ENCODE measurements at regions not wholly inside any gene's neighbourhood (a gene's known extent, or its start where the extent isn't known, plus 50 kb on each side); places are given as distances from the start of the nearest gene placed in this dataset.

DNA sequence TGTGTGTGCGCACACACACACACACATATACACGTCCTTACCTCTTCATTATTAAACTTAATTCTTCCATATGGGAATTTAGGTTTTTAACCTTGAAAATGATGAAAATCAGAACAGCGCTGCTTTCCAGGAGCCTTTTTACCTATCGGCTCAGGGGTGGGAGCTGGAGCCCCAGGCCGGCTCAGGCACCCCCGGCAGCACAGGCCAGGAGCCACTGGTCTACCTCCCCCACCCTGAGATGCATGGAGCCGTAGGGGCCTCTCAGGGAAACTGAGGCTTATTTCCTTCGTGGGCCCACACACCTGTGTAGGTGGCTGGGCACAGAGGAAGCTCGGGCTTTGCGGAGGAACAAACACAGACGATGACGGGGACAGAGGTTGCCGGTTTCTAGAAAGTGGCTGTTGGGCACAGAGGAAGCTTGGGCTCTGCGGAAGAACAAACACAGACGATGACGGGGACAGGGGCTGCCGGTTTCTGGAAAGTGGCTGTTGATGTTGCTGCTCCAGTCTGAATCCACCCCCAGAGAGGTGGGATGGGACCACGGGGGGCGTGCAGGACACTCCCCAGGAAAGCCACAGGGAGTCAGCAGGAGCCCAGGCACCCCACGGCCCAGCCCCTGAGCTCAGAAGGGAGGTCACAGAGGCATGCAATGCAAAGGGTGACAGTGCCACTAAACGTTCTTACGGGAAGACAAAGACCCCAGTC lies 149.4 kb downstream of the BRD1 start:
- no peaks in the 10 kb centered on the region for H3K79me2 ChIP-seq (ENCODE audit: insufficient read depth, low read length)
- POLR2A ChIA-PET: no interaction called here
- no peaks in the 10 kb centered on the region for H3K9me3 ChIP-seq (ENCODE audit: low read length)
- H3K4me2 ChIP-seq (ENCODE audit: low read depth, low read length): no peak overlapping the region
- in situ Hi-C loops (cut with HindIII; ENCODE audit: extremely low pct_ligation_motif_present, low pct_unique_long_range_greater_than_20kb): no loop called here
- no peaks in the 10 kb centered on the region for H3K36me3 ChIP-seq (replicated peaks in 1 of 2; ENCODE audit: control insufficient read depth in 1 of 2, insufficient read depth in 2 of 2, low read length in 2 of 2)
- intact Hi-C loops (cut with micrococcal nuclease; ENCODE audit: unreplicated experiment): no loop called here
- H3K9ac ChIP-seq (ENCODE audit: insufficient read depth, low read depth, low read length): no peak overlapping the region
- no TSS peak for BruUV-seq (replicated peaks)
- no peak for FAIRE-seq
- ATAC-seq: no peak
- H3K4me3 ChIP-seq (replicated peaks in 1 of 3; ENCODE audit: insufficient read depth in 1 of 3, low read depth in 2 of 3, low read length in 3 of 3): no peak overlapping the region
- no peak for DNase-seq (ENCODE audit: low spot score)
- no peaks in the 10 kb centered on the region for H4K20me1 ChIP-seq (ENCODE audit: insufficient read depth, low read length)
- CTCF ChIA-PET (ENCODE audit: low intra/inter-chr PET ratio, low total read pairs): no interaction called here
- H2AFZ ChIP-seq (ENCODE audit: low read length): no peak overlapping the region
- H3K27me3 ChIP-seq (ENCODE audit: control insufficient read depth in 1 of 2, insufficient read depth in 2 of 2, low read length in 2 of 2): peaks cover 5 to 52% of the 10 kb centered on the region in 2 experiments
- no peak for TF ChIP-seq ONECUT2 (CRISPR knock-in tag; IDR thresholded peaks at IDR 0.05)
- TF ChIP-seq ZNF709 (CRISPR knock-in tag; IDR thresholded peaks at IDR 0.05): no peak
- TF ChIP-seq, protein P1, sequence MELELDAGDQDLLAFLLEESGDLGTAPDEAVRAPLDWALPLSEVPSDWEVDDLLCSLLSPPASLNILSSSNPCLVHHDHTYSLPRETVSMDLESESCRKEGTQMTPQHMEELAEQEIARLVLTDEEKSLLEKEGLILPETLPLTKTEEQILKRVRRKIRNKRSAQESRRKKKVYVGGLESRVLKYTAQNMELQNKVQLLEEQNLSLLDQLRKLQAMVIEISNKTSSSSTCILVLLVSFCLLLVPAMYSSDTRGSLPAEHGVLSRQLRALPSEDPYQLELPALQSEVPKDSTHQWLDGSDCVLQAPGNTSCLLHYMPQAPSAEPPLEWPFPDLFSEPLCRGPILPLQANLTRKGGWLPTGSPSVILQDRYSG (CRISPR knock-in tag; IDR thresholded peaks at IDR 0.05): no peak
- TF ChIP-seq, protein P2, sequence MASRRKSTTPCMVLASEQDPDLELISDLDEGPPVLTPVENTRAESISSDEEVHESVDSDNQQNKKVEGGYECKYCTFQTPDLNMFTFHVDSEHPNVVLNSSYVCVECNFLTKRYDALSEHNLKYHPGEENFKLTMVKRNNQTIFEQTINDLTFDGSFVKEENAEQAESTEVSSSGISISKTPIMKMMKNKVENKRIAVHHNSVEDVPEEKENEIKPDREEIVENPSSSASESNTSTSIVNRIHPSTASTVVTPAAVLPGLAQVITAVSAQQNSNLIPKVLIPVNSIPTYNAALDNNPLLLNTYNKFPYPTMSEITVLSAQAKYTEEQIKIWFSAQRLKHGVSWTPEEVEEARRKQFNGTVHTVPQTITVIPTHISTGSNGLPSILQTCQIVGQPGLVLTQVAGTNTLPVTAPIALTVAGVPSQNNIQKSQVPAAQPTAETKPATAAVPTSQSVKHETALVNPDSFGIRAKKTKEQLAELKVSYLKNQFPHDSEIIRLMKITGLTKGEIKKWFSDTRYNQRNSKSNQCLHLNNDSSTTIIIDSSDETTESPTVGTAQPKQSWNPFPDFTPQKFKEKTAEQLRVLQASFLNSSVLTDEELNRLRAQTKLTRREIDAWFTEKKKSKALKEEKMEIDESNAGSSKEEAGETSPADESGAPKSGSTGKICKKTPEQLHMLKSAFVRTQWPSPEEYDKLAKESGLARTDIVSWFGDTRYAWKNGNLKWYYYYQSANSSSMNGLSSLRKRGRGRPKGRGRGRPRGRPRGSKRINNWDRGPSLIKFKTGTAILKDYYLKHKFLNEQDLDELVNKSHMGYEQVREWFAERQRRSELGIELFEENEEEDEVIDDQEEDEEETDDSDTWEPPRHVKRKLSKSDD (CRISPR knock-in tag; IDR thresholded peaks at IDR 0.05; ENCODE audit: low read depth): no peak
- TF ChIP-seq ZNF367 (CRISPR knock-in tag; IDR thresholded peaks at IDR 0.05; ENCODE audit: borderline replicate concordance): no peak
- TF ChIP-seq ZNF75D (CRISPR knock-in tag; IDR thresholded peaks at IDR 0.05; ENCODE audit: borderline replicate concordance): no peak
- TF ChIP-seq, protein P3, sequence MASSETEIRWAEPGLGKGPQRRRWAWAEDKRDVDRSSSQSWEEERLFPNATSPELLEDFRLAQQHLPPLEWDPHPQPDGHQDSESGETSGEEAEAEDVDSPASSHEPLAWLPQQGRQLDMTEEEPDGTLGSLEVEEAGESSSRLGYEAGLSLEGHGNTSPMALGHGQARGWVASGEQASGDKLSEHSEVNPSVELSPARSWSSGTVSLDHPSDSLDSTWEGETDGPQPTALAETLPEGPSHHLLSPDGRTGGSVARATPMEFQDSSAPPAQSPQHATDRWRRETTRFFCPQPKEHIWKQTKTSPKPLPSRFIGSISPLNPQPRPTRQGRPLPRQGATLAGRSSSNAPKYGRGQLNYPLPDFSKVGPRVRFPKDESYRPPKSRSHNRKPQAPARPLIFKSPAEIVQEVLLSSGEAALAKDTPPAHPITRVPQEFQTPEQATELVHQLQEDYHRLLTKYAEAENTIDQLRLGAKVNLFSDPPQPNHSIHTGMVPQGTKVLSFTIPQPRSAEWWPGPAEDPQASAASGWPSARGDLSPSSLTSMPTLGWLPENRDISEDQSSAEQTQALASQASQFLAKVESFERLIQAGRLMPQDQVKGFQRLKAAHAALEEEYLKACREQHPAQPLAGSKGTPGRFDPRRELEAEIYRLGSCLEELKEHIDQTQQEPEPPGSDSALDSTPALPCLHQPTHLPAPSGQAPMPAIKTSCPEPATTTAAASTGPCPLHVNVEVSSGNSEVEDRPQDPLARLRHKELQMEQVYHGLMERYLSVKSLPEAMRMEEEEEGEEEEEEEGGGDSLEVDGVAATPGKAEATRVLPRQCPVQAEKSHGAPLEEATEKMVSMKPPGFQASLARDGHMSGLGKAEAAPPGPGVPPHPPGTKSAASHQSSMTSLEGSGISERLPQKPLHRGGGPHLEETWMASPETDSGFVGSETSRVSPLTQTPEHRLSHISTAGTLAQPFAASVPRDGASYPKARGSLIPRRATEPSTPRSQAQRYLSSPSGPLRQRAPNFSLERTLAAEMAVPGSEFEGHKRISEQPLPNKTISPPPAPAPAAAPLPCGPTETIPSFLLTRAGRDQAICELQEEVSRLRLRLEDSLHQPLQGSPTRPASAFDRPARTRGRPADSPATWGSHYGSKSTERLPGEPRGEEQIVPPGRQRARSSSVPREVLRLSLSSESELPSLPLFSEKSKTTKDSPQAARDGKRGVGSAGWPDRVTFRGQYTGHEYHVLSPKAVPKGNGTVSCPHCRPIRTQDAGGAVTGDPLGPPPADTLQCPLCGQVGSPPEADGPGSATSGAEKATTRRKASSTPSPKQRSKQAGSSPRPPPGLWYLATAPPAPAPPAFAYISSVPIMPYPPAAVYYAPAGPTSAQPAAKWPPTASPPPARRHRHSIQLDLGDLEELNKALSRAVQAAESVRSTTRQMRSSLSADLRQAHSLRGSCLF (CRISPR knock-in tag; IDR thresholded peaks at IDR 0.05; ENCODE audit: borderline replicate concordance): no peak
- TF ChIP-seq STAG1 (CRISPR knock-in tag; IDR thresholded peaks at IDR 0.05): no peak
- TF ChIP-seq WIZ (CRISPR knock-in tag; IDR thresholded peaks at IDR 0.05): no peak
- TF ChIP-seq ATRX (CRISPR knock-in tag; IDR thresholded peaks at IDR 0.05; ENCODE audit: borderline replicate concordance): no peak
- TF ChIP-seq KLF13 (CRISPR knock-in tag; IDR thresholded peaks at IDR 0.05): no peak
- TF ChIP-seq ATAD3A (CRISPR knock-in tag; IDR thresholded peaks at IDR 0.05): no peak
- TF ChIP-seq IRF2 (CRISPR knock-in tag; IDR thresholded peaks at IDR 0.05): no peak
- no peaks in the 10 kb centered on the region for H3K4me1 ChIP-seq (ENCODE audit: insufficient read depth, low read length)
- WGBS (ENCODE audit: low lambda C conversion rate): 13% methylated on average over 18 of the region's 22 CpGs
- no peak overlapping the region for H3K27ac ChIP-seq (ENCODE audit: extremely low read length, insufficient read depth, low read length)

Measured in HepG2 (cell line).